GM10266 (cell line): ENCODE measurements at regions not wholly inside any gene's neighbourhood (a gene's known extent, or its start where the extent isn't known, plus 50 kb on each side); places are given as distances from the start of the nearest gene placed in this dataset.

Experiments used
- DNase-seq: peaks from one replicate; pipeline ENCODE4 v3.0.0; 2012; ENCODE audit errors: extremely low spot score
- CTCF ChIP-seq: IDR thresholded peaks from 2 replicates; pipeline ENCODE4 v1.5.1; 2012; ENCODE audit warnings: mild to moderate bottlenecking, low read depth; ENCODE audit not compliant: control insufficient read depth, insufficient read depth; ENCODE audit errors: missing control alignments

GRCh38 chr6:165098165-165098564 is 211.2 kb downstream of the C6orf118 start:
- DNase-seq = no peak

DNA sequence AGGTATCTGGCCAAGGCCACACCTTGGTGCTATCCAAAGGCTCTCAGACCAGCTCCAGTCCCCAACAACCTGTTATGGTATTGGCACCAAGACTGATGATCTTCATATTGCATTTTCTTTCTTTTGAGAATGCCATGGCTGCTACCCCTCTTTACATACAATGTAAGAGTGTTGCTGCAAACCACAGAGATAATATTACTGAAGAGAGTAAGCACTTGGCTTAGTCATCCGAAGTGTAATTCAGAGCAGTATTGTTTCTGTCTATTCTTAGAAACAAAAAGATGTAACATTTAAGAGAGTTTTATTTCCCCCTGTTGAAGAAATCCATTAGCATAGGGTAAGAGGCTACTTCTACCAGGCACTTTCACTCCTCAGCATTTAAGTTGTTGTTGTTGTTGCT is 212.5 kb downstream of the C6orf118 start:
- no peak for DNase-seq
- TF ChIP-seq CTCF = no peak

More at GRCh38 chr6:165098165-165098564, 211.2 kb downstream of the C6orf118 start:
- TF ChIP-seq CTCF = peak; percentile 11

DNA sequence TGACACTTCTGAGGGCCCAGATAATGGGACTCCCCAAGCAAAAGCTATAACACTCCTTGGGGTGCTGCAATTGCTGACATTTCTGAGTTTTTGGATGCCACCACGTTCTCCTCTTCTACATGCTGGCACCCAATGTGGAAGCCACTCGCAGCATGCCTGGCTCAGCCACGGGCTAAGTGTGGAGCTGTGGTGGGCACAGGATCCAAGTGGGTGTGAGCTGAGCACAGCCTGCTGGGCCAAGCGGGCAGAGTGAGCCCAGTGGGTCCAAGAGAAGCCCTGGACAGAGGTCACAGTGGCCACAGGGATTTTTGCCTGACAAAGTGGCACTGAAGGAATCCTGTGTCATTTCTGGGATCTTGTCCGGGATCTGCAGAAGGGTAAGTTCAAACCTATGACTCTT is 213.2 kb downstream of the C6orf118 start:
- no peak for TF ChIP-seq CTCF
- DNase-seq = no peak

GRCh38 chr6:165092881-165093595 is 216.4 kb downstream of the C6orf118 start:
- DNase-seq = no peak
- no peak for TF ChIP-seq CTCF

DNA sequence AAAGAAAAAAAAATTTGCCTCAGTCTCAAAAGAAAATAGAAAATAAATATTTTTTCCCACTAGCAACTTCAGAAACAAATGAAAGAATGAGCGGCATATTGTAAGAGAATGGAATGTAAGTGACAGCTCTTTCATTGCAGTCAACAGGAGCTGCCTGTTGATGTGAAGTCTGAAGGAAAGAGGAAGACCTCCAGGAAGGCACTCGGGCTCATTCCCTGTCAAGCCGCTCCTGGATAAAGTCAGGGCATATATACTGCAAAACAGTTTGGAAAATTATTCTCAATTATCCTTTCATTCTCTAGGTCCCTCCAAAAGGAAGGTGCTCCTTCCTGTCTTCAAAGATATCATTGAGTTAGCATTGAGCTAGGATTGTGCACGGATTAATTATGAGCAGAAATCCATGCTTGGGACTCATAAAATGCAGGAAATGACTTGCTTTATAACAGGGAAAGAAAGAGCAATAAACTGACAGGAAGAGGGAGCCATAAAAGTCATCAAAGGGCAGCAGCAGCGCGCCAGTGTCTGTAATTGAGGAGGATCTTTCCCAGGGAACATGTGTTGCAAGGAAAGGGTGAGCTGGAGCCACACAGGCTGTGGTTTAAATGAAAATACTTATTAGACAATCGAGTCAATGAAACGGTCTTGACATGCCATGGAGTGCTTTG is 218.2 kb downstream of the C6orf118 start:
- no peak for TF ChIP-seq CTCF
- DNase-seq = no peak

- no peak for TF ChIP-seq CTCF
- no peak for DNase-seq
Measured at GRCh38 chr6:165090242-165090641, 219.2 kb downstream of the C6orf118 start.

GRCh38 chr6:165086814-165087213 is 222.6 kb downstream of the C6orf118 start:
- TF ChIP-seq CTCF = no peak
- no peak for DNase-seq
